ENCODE measurements at regions not wholly inside any gene's neighbourhood (a gene's known extent, or its start where the extent isn't known, plus 50 kb on each side); places are given as distances from the start of the nearest gene placed in this dataset.

GRCh38 chr5:155485386-155485785 lies 471.8 kb downstream of the KIF4B start:
- H3K18ac ChIP-seq (ENCODE audit: low read depth, low read length): no peak overlapping the region
- ChIA-PET POLR2A (ENCODE audit: unreplicated experiment) (no interaction called here), CTCF (no interaction called here)
- dilution Hi-C loops (cut with HindIII; ENCODE audit: low sequenced_read_pairs, unreplicated experiment) (no loop called here), intact Hi-C loops (cut with micrococcal nuclease) (no loop called here), in situ Hi-C loops (cut with MboI; ENCODE audit: low sequenced_read_pairs) (no loop called here)
- no peak overlapping the region for H3K4me2 ChIP-seq (ENCODE audit: low read depth, low read length)
- no peak overlapping the region for H4K8ac ChIP-seq (ENCODE audit: low read depth in 2 of 2, low read length in 2 of 2)
- H4K91ac ChIP-seq (ENCODE audit: insufficient read depth, low read depth, low read length): no peak overlapping the region
- H2AK5ac ChIP-seq (ENCODE audit: low read depth, low read length): no peak overlapping the region
- H3K56ac ChIP-seq (ENCODE audit: extremely low read depth, insufficient read depth, low read length): no peak overlapping the region
- no peak overlapping the region for H3K4ac ChIP-seq (ENCODE audit: low read depth, low read length)
- no peak overlapping the region for H3K23ac ChIP-seq (ENCODE audit: low read depth, low read length)
- no peak overlapping the region for H2BK5ac ChIP-seq (ENCODE audit: low read depth, low read length, poor library complexity, severe bottlenecking)
- H3K36me3 ChIP-seq (ENCODE audit: control insufficient read depth, insufficient read depth, low read length): no peaks in the 10 kb centered on the region
- no peak overlapping the region for H2BK120ac ChIP-seq (ENCODE audit: low read depth, low read length)
- no peak overlapping the region for H3K4me3 ChIP-seq (ENCODE audit: insufficient read depth, low read depth, low read length)
- H2BK20ac ChIP-seq (ENCODE audit: low read depth, low read length): no peak overlapping the region
- H2AFZ ChIP-seq (replicated peaks; ENCODE audit: low read length, poor library complexity): no peak overlapping the region
- no peak overlapping the region for H3K9ac ChIP-seq (ENCODE audit: low read depth, low read length)
- ATAC-seq (ENCODE audit: low read depth): no peak
- no peak overlapping the region for H4K5ac ChIP-seq (ENCODE audit: low read depth, low read length)
- no peaks in the 10 kb centered on the region for H3K4me1 ChIP-seq (ENCODE audit: control insufficient read depth, insufficient read depth, low read length)
- no peaks in the 10 kb centered on the region for H4K20me1 ChIP-seq (ENCODE audit: insufficient read depth, low read length)
- no peak overlapping the region for H3K14ac ChIP-seq (replicated peaks; ENCODE audit: low read depth, low read length)
- WGBS, 2 experiments (ENCODE audit: extremely low coverage in 2 of 2, insufficient read length in 1 of 2): no CpG with 5 or more reads among the region's 2 CpGs
- H3K27me3 ChIP-seq (ENCODE audit: control insufficient read depth, insufficient read depth, low read length): no peaks in the 10 kb centered on the region
- DNase-seq: no peak
- H3K9me1 ChIP-seq (ENCODE audit: insufficient read depth, low read length): no peaks in the 10 kb centered on the region
- no peak overlapping the region for H2AK9ac ChIP-seq (replicated peaks; ENCODE audit: low read depth, low read length, poor library complexity)
- TF ChIP-seq RFX5 (IDR thresholded peaks at IDR 0.05; ENCODE audit: low read depth, low read length) (no peak), MAZ (IDR thresholded peaks at IDR 0.05; ENCODE audit: borderline replicate concordance, low read depth, low read length) (no peak), SMC3 (IDR thresholded peaks at IDR 0.05; ENCODE audit: low read depth, low read length) (no peak), USF2 (IDR thresholded peaks at IDR 0.05; ENCODE audit: low read depth, low read length) (no peak), RCOR1 (IDR thresholded peaks at IDR 0.05; ENCODE audit: insufficient replicate concordance, low read length) (no peak), MAFK (IDR thresholded peaks at IDR 0.05; ENCODE audit: low read depth, low read length) (no peak), POLR2A (IDR thresholded peaks at IDR 0.05; ENCODE audit: low read depth, low read length) (no peak), FOS (IDR thresholded peaks at IDR 0.05; ENCODE audit: low read depth, low read length) (no peak), BHLHE40 (IDR thresholded peaks at IDR 0.05; ENCODE audit: low read depth, low read length) (no peak), MXI1 (IDR thresholded peaks at IDR 0.05; ENCODE audit: borderline replicate concordance, low read depth, low read length) (no peak), CHD1 (IDR thresholded peaks at IDR 0.05; ENCODE audit: low read depth, low read length) (no peak), CTCF (conservative IDR thresholded peaks at IDR 0.05; ENCODE audit: low read depth, low read length) (no peak), RAD21 (IDR thresholded peaks at IDR 0.05; ENCODE audit: low read length) (no peak), CEBPB (IDR thresholded peaks at IDR 0.05; ENCODE audit: low read depth, low read length) (no peak), ELK1 (IDR thresholded peaks at IDR 0.05; ENCODE audit: borderline replicate concordance, low read depth, low read length) (no peak), NFE2L2 (IDR thresholded peaks at IDR 0.05; ENCODE audit: low read depth, low read length) (no peak)
- peaks cover 4% of the 10 kb centered on the region; the same call in 1 of the 2 replicates for H3K9me3 ChIP-seq (ENCODE audit: control insufficient read depth, insufficient read depth, low read length)
- H3K27ac ChIP-seq (ENCODE audit: insufficient read depth, low read length): no peak overlapping the region
- no TSS peak for BruUV-seq (replicated peaks)
- H2BK15ac ChIP-seq (ENCODE audit: low read depth, low read length): no peak overlapping the region
- H3K79me1 ChIP-seq (ENCODE audit: low read depth in 1 of 2, low read length in 2 of 2): no peaks in the 10 kb centered on the region
